SU-DHL-6 (cell line): ENCODE measurements at regions not wholly inside any gene's neighbourhood (a gene's known extent, or its start where the extent isn't known, plus 50 kb on each side); places are given as distances from the start of the nearest gene placed in this dataset.

Source experiments
- EZH2phosphoT487 ChIP-seq: fragments of 200-600 bp; sonication (generic), shearing (Covaris generic); conservative IDR thresholded peaks from 2 replicates; pipeline ENCODE4 v1.6.1; 2018; ENCODE audit warnings: mild to moderate bottlenecking, antibody characterized with exemption, low read length, moderate library complexity, mixed read lengths
- TF ChIP-seq, protein P1 (sequence below): fragments of 200-600 bp; sonication (generic); IDR thresholded peaks from one replicate; pipeline ENCODE4 v1.5.1; 2017; ENCODE audit warnings: antibody characterized with exemption, mild to moderate bottlenecking, low read length, moderate library complexity; ENCODE audit not compliant: insufficient read depth, poor library complexity, severe bottlenecking

DNA sequence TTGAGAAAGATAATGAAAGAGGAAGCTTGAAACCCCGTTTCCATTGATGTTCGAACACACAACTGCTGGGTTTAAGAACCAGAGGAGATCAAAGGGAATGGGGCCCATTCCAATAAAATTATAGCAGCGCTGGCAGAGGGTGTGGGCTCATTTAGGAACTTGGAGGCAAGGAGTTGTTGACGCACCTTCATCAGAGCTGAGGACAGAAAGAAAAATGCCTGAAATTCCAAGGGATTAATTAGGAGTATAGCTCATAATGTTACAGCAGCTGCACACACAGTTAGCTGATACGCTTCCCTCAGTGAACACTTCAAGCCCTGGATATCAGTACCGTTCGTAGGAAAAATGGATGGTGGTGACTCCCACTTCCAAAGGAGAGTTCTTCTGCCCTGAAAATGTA is 127.2 kb downstream of the AXIN2 start:
- TF ChIP-seq, protein P1, sequence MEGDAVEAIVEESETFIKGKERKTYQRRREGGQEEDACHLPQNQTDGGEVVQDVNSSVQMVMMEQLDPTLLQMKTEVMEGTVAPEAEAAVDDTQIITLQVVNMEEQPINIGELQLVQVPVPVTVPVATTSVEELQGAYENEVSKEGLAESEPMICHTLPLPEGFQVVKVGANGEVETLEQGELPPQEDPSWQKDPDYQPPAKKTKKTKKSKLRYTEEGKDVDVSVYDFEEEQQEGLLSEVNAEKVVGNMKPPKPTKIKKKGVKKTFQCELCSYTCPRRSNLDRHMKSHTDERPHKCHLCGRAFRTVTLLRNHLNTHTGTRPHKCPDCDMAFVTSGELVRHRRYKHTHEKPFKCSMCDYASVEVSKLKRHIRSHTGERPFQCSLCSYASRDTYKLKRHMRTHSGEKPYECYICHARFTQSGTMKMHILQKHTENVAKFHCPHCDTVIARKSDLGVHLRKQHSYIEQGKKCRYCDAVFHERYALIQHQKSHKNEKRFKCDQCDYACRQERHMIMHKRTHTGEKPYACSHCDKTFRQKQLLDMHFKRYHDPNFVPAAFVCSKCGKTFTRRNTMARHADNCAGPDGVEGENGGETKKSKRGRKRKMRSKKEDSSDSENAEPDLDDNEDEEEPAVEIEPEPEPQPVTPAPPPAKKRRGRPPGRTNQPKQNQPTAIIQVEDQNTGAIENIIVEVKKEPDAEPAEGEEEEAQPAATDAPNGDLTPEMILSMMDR: no peak
- TF ChIP-seq EZH2phosphoT487: no peak
